ENCODE measurements at regions not wholly inside any gene's neighbourhood (a gene's known extent, or its start where the extent isn't known, plus 50 kb on each side); places are given as distances from the start of the nearest gene placed in this dataset.

DNA sequence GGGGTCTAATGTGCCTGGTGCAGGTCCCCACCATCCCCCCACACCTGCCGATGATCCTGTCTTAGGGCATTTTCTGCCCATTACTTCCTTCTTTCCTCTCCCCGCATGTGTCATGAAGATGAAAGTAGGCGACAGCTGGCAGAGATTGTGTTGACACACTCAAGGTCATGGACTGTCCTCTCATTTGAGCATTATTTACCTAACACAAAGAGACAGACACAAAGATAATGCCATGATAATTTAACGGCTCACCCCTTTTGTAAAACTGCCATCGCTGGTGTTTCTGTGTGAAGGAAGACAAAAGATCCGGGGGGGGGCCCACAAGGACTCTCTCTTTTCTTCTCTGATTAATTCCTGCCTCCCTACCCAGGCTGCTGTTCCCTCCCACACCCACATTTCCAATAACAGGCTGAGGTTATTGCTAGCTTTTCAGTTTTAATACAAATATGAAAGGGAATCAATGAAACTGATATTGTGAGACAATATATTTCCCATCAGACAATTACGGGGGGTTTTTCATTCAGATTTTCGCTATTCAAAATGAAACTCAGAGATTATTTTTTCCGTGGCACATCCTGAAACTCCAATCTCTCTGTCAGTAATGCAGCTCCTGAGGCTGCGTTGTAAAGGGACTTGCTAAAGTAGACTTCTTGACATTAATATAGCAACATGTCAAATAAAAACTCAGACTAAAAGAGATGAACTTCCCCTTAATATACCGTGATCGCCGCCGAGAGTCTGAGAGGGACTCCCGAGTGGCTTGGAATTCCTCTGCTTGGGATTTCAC is 561.1 kb downstream of the NPHP4 start:
- peaks cover 0 to 4% of the 10 kb centered on the region in 2 donors for H3K27me3 ChIP-seq
- DNase-seq (no peak), ATAC-seq (no peak)
- peaks cover 8% of the 10 kb centered on the region for H3K4me1 ChIP-seq
- 35 to 46% methylated on average over 15 of the region's 15 CpGs for WGBS, 2 donors
- H3K27ac ChIP-seq: no peak overlapping the region
- intact Hi-C loops (cut with DNase I): no loop called here
- TF ChIP-seq, protein P1, sequence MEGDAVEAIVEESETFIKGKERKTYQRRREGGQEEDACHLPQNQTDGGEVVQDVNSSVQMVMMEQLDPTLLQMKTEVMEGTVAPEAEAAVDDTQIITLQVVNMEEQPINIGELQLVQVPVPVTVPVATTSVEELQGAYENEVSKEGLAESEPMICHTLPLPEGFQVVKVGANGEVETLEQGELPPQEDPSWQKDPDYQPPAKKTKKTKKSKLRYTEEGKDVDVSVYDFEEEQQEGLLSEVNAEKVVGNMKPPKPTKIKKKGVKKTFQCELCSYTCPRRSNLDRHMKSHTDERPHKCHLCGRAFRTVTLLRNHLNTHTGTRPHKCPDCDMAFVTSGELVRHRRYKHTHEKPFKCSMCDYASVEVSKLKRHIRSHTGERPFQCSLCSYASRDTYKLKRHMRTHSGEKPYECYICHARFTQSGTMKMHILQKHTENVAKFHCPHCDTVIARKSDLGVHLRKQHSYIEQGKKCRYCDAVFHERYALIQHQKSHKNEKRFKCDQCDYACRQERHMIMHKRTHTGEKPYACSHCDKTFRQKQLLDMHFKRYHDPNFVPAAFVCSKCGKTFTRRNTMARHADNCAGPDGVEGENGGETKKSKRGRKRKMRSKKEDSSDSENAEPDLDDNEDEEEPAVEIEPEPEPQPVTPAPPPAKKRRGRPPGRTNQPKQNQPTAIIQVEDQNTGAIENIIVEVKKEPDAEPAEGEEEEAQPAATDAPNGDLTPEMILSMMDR (IDR thresholded peaks at IDR 0.05): no peak
- no peaks in the 10 kb centered on the region for H3K36me3 ChIP-seq (replicated peaks in 1 of 2; ENCODE audit: insufficient read depth in 1 of 2, low read depth in 2 of 2)
- H3K4me3 ChIP-seq: no peak overlapping the region
- no peaks in the 10 kb centered on the region for H3K9me3 ChIP-seq

- H3K27me3 ChIP-seq: peaks cover 0 to 4% of the 10 kb centered on the region in 2 donors
- H3K9me3 ChIP-seq: no peaks in the 10 kb centered on the region
Measured at GRCh38 chr1:5430136-5430535, 562.1 kb downstream of the NPHP4 start.

DNA sequence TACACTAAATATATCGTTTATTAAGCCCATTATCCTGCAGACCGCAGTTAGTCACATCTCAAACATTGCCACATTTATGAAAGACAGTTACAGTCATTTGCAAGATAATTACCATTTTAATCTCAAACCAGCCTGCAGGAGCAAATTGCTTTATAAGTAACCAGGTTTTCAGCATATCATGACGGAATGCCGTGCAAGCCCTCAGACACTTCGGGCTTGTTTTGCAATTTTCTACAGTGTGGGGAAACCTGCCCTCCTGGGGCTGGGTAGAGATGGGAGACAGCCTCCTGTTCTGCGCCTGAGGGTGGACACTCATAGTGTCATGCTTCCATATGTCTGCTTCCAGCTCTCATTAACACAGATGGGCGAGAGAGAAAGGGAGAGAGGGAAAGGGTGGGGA is 563.9 kb downstream of the NPHP4 start:
- ATAC-seq: no peak
- intact Hi-C loops (cut with DNase I): no loop called here
- no peak for DNase-seq
- peaks cover 8% of the 10 kb centered on the region for H3K4me1 ChIP-seq
- WGBS, 2 donors: 20 to 22% methylated on average over 7 of the region's 7 CpGs
- peak overlapping the region in 2 of 4 donors; percentile 17 to 54 for H3K27ac ChIP-seq
- peaks cover 0 to 4% of the 10 kb centered on the region in 2 donors for H3K27me3 ChIP-seq
- H3K36me3 ChIP-seq (replicated peaks in 1 of 2; ENCODE audit: insufficient read depth in 1 of 2, low read depth in 2 of 2): no peaks in the 10 kb centered on the region
- peak in 2 of 3 donors; percentile 8 to 19 for TF ChIP-seq POLR2A (IDR thresholded peaks at IDR 0.05)
- TF ChIP-seq, protein P1 (IDR thresholded peaks at IDR 0.05): peak in 1 of 7 experiments; percentile 4
- H3K9me3 ChIP-seq: no peaks in the 10 kb centered on the region
- H3K4me3 ChIP-seq: no peak overlapping the region

More at GRCh38 chr1:5430136-5430535, 562.1 kb downstream of the NPHP4 start:
- H3K27ac ChIP-seq: no peak overlapping the region
- no peak for TF ChIP-seq POLR2A (IDR thresholded peaks at IDR 0.05)
- TF ChIP-seq, protein P1 (IDR thresholded peaks at IDR 0.05): no peak
- H3K4me1 ChIP-seq: peaks cover 8% of the 10 kb centered on the region
- DNase-seq (no peak), ATAC-seq (no peak)
- intact Hi-C loops (cut with DNase I): no loop called here
- H3K4me3 ChIP-seq: no peak overlapping the region
- 65 to 82% methylated on average over 4 of the region's 4 CpGs for WGBS, 2 donors
- no peaks in the 10 kb centered on the region for H3K36me3 ChIP-seq (replicated peaks in 1 of 2; ENCODE audit: insufficient read depth in 1 of 2, low read depth in 2 of 2)

DNA sequence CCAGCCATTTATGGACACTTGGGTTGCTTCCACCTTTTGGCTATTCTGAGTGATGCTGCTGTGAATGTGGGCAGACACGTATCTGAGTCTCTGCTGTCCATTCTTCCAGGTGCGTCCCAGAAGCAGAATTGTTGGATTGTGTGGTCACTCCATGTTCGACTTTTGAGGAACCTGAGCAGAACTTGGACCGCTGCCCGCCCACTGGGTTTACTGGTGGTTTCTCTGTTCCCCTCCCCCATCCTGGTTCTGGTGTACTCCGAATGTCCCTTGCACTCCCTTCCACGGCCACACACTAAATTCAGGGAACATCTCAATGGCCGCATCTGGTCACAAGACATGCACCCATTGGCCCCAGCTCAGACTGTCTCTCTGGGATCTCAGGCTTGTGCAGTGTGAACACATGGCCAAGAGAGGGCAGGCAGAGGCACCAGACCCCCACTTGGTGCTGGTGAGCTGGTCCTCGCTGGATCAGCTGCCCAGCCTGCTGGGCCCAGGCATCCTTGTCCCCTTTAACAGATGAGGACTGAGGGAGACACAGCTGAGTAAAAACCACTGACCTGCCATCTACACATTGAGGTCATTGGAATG is 565.1 kb downstream of the NPHP4 start:
- DNase-seq (no peak), ATAC-seq (no peak)
- Histone ChIP-seq H3K27me3 (peaks cover 0 to 4% of the 10 kb centered on the region in 2 donors), H3K4me1 (peaks cover 8% of the 10 kb centered on the region), H3K4me3 (no peak overlapping the region), H3K27ac (no peak overlapping the region), H3K9me3 (no peaks in the 10 kb centered on the region), H3K36me3 (replicated peaks in 1 of 2; ENCODE audit: insufficient read depth in 1 of 2, low read depth in 2 of 2) (no peaks in the 10 kb centered on the region)
- TF ChIP-seq POLR2A (IDR thresholded peaks at IDR 0.05): no peak
- TF ChIP-seq, protein P1 (IDR thresholded peaks at IDR 0.05): no peak
- intact Hi-C loops (cut with DNase I): no loop called here
- WGBS, 2 donors: 72 to 80% methylated on average over 9 of the region's 9 CpGs

Measured in body of pancreas (tissue), 4 donors.